SK-N-SH (cell line): ENCODE measurements at regions not wholly inside any gene's neighbourhood (a gene's known extent, or its start where the extent isn't known, plus 50 kb on each side); places are given as distances from the start of the nearest gene placed in this dataset.

Experiments used
- CTCF ChIA-PET: fragments of 300-600, 350-600 bp; formaldehyde crosslinking; extraction: SDS; loops from one replicate; lab custom pipeline; 2021; lab: Yijun Ruan, JAX
- POLR2A ChIA-PET: fragments of 350-600 bp; sonication (Branson Sonifier 250); formaldehyde crosslinking; extraction: SDS; loops from one replicate; lab custom pipeline; 2020; ENCODE audit warnings: antibody characterized with exemption, inconsistent platforms; lab: Yijun Ruan, JAX
- DNase-seq: peaks from one replicate; pipeline ENCODE4 v3.0.0; 2012
- H2AFZ ChIP-seq: fragments of 200-600 bp; sonication (generic); 2 replicates; pipeline ENCODE4 v1.8.1; 2016; ENCODE audit warnings: antibody characterized with exemption, mild to moderate bottlenecking, low read depth
- H3F3A ChIP-seq: fragments of 200-600 bp; sonication (generic); replicated peaks from 2 replicates; pipeline ENCODE3; 2016; ENCODE audit warnings: antibody characterized with exemption, mild to moderate bottlenecking; ENCODE audit not compliant: insufficient read depth
- H3K27ac ChIP-seq, 2 experiments: fragments of 200-500 bp in 1 of 2; fragments of 200-600 bp in 1 of 2; sonication (Bioruptor generic) in 1 of 2; sonication (generic), shearing (Covaris generic) in 1 of 2; 2 replicates each; pipeline versions ENCODE4 v1.5.1 to v1.6.1; 2014 to 2016; ENCODE audit warnings: low read depth in 2 of 2, inconsistent platforms in 1 of 2, low read length in 1 of 2, mild to moderate bottlenecking in 1 of 2, mixed read lengths in 1 of 2
- H3K27me3 ChIP-seq: fragments of 200-600 bp; sonication (generic), shearing (Covaris generic); 2 replicates; pipeline ENCODE4 v1.6.1; 2016; ENCODE audit warnings: mixed run types; ENCODE audit not compliant: insufficient read depth
- H3K36me3 ChIP-seq, 2 experiments: fragments of 200-500 bp in 1 of 2; fragments of 200-600 bp in 1 of 2; sonication (Bioruptor generic) in 1 of 2; sonication (generic) in 1 of 2; replicated peaks in 1 of 2; 2 replicates each; pipeline versions ENCODE3 to v1.5.1; 2014 to 2016; ENCODE audit warnings: low read length in 1 of 2, mild to moderate bottlenecking in 1 of 2; ENCODE audit not compliant: insufficient read depth in 2 of 2, control insufficient read depth in 1 of 2
- H3K4me1 ChIP-seq, 2 experiments: fragments of 200-500 bp in 1 of 2; fragments of 200-600 bp in 1 of 2; sonication (Bioruptor generic) in 1 of 2; sonication (generic), shearing (Covaris generic) in 1 of 2; 2 replicates each; pipeline versions ENCODE4 v1.5.1 to v1.6.1; 2014 to 2016; ENCODE audit warnings: low read depth in 1 of 2, low read length in 1 of 2, mixed run types in 1 of 2; ENCODE audit not compliant: insufficient read depth in 2 of 2, control insufficient read depth in 1 of 2
- H3K4me2 ChIP-seq: fragments of 200-600 bp; sonication (generic), shearing (Covaris generic); 2 replicates; pipeline ENCODE4 v1.6.1; 2017; ENCODE audit warnings: mixed run types
- H3K4me3 ChIP-seq, 2 experiments: fragments of 200-500 bp in 1 of 2; fragments of 200-600 bp in 1 of 2; sonication (Bioruptor generic) in 1 of 2; sonication (generic), shearing (Covaris generic) in 1 of 2; 2 replicates each; pipeline versions ENCODE4 v1.5.1 to v1.8.1; 2014 to 2016; ENCODE audit warnings: low read depth in 2 of 2, inconsistent platforms in 1 of 2, low read length in 1 of 2, mild to moderate bottlenecking in 1 of 2, mixed read lengths in 1 of 2, moderate library complexity in 1 of 2
- H3K79me2 ChIP-seq: fragments of 200-600 bp; sonication (generic); 2 replicates; pipeline ENCODE4 v1.8.1; 2017; ENCODE audit warnings: mild to moderate bottlenecking; ENCODE audit not compliant: insufficient read depth
- H3K9ac ChIP-seq: fragments of 200-600 bp; sonication (generic); 2 replicates; pipeline ENCODE4 v1.6.1; 2017; ENCODE audit warnings: mixed run types
- H3K9me2 ChIP-seq: fragments of 200-600 bp; sonication (generic); 2 replicates; pipeline ENCODE4 v1.6.1; 2017; ENCODE audit warnings: mixed run types
- H3K9me3 ChIP-seq: fragments of 200-600 bp; sonication (generic); 2 replicates; pipeline ENCODE4 v1.6.1; 2017; ENCODE audit warnings: mixed run types, mild to moderate bottlenecking, moderate library complexity
- H4K20me1 ChIP-seq: fragments of 200-600 bp; sonication (generic); 2 replicates; pipeline ENCODE4 v1.6.1; 2017; ENCODE audit warnings: mild to moderate bottlenecking, mixed run types; ENCODE audit not compliant: insufficient read depth
- CHD2 ChIP-seq: fragments of 150-350 bp; IDR thresholded peaks from 2 replicates; pipeline ENCODE4 v1.6.1; 2018; ENCODE audit warnings: low read length; ENCODE audit not compliant: partially characterized antibody
- EZH2phosphoT487 ChIP-seq: fragments of 200-600 bp; sonication (generic); IDR thresholded peaks from 2 replicates; pipeline ENCODE4 v1.6.1; 2017; ENCODE audit warnings: low read depth, mixed run types, mild to moderate bottlenecking, antibody characterized with exemption, moderate library complexity, borderline replicate concordance
- FOSL2 ChIP-seq: IDR thresholded peaks from 2 replicates; pipeline ENCODE4 v1.4.0; 2012; ENCODE audit warnings: low read depth, mild to moderate bottlenecking, moderate library complexity, borderline replicate concordance
- FOXM1 ChIP-seq: IDR thresholded peaks from 2 replicates; pipeline ENCODE4 v1.4.0; 2012; ENCODE audit warnings: low read depth, mild to moderate bottlenecking
- IRF3 ChIP-seq: fragments of 150-350 bp; IDR thresholded peaks from 2 replicates; pipeline ENCODE4 v1.6.1; 2016; ENCODE audit warnings: mild to moderate bottlenecking, low read depth, low read length
- MXI1 ChIP-seq: IDR thresholded peaks from 2 replicates; pipeline ENCODE4 v1.6.1; 2012; ENCODE audit warnings: mild to moderate bottlenecking, low read depth, low read length, improper control_type of control experiment
- NFIC ChIP-seq: IDR thresholded peaks from 2 replicates; pipeline ENCODE4 v1.4.0; 2012; ENCODE audit warnings: borderline replicate concordance
- NRF1 ChIP-seq: IDR thresholded peaks from 2 replicates; pipeline ENCODE4 v1.6.1; 2012; ENCODE audit warnings: low read depth, mild to moderate bottlenecking, low read length
- RCOR1 ChIP-seq: fragments of 150-350 bp; IDR thresholded peaks from 2 replicates; pipeline ENCODE4 v1.6.1; 2017; ENCODE audit warnings: antibody characterized with exemption, low read length
- REST ChIP-seq: IDR thresholded peaks from 2 replicates; pipeline ENCODE4 v1.6.1; 2012; ENCODE audit warnings: mild to moderate bottlenecking, low read depth, low read length, moderate library complexity
- RFX5 ChIP-seq: IDR thresholded peaks from 2 replicates; pipeline ENCODE4 v1.6.1; 2012; ENCODE audit warnings: mild to moderate bottlenecking, improper control_type of control experiment, low read length
- TAF1 ChIP-seq: IDR thresholded peaks from 2 replicates; pipeline ENCODE4 v1.6.1; 2012; ENCODE audit warnings: low read depth, mild to moderate bottlenecking, low read length, moderate library complexity, borderline replicate concordance
- TEAD4 ChIP-seq: IDR thresholded peaks from 2 replicates; pipeline ENCODE4 v1.4.0; 2012; ENCODE audit warnings: mild to moderate bottlenecking, borderline replicate concordance; ENCODE audit not compliant: insufficient read depth
- USF2 ChIP-seq: fragments of 150-350 bp; IDR thresholded peaks from 2 replicates; pipeline ENCODE4 v1.6.1; 2017; ENCODE audit warnings: antibody characterized with exemption, low read length, low read depth, borderline replicate concordance
- WGBS: methylation state at CpG from one replicate; pipeline ENCODE4 v1.1.6; 2017; ENCODE audit warnings: low lambda C conversion rate; 5-methylcytosine and 5-hydroxymethylcytosine counted together

- Histone ChIP-seq H2AFZ (no peak overlapping the region), H3K9ac (no peak overlapping the region), H3K9me3 (no peaks in the 10 kb centered on the region), H3K9me2 (no peaks in the 10 kb centered on the region), H3K4me3 (no peak overlapping the region), H3K4me2 (no peak overlapping the region), H3K4me1 (no peaks in the 10 kb centered on the region; a peak in 1 of 4 replicates), H3K27me3 (no peaks in the 10 kb centered on the region), H3K79me2 (no peaks in the 10 kb centered on the region), H3K27ac (no peak overlapping the region), H4K20me1 (no peaks in the 10 kb centered on the region), H3F3A (no peaks in the 10 kb centered on the region), H3K36me3 (no peaks in the 10 kb centered on the region)
- TF ChIP-seq USF2 (no peak), TAF1 (no peak), FOSL2 (no peak), NRF1 (no peak), NFIC (no peak), RFX5 (no peak), FOXM1 (no peak), RCOR1 (no peak), CHD2 (no peak), IRF3 (no peak), EZH2phosphoT487 (no peak), MXI1 (no peak), TEAD4 (no peak), REST (no peak)
- ChIA-PET CTCF (no interaction called here), POLR2A (no interaction called here)
- WGBS, result 56% methylated on average over 3 of the region's 3 CpGs
- no peak for DNase-seq
Observed at GRCh38 chr12:91610561-91610960, 427.9 kb upstream of the DCN start.
